ENCODE measurements at regions not wholly inside any gene's neighbourhood (a gene's known extent, or its start where the extent isn't known, plus 50 kb on each side); places are given as distances from the start of the nearest gene placed in this dataset.

DNA sequence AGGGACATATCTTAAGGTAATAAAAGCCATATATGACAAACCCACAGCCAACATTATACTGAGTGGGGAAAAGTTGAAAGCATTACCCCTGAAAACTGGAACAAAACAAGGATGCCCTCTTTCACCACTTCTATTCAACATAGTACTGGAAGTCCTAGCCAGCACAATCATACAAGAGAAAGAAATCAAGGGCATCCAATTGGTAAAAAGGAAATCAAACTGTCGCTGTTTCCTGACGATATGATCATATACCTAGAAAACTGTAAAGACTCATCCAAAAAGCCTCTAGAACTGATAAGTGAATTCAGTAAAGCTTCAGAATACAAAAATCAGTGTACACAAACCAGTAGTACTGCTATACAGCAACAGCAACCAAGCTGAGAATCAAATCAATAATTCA, 53.8 kb upstream of the PSME4 start:
- no peak for TF ChIP-seq EZH2 (IDR thresholded peaks at IDR 0.05; ENCODE audit: low read depth)
- TF ChIP-seq, protein P1, sequence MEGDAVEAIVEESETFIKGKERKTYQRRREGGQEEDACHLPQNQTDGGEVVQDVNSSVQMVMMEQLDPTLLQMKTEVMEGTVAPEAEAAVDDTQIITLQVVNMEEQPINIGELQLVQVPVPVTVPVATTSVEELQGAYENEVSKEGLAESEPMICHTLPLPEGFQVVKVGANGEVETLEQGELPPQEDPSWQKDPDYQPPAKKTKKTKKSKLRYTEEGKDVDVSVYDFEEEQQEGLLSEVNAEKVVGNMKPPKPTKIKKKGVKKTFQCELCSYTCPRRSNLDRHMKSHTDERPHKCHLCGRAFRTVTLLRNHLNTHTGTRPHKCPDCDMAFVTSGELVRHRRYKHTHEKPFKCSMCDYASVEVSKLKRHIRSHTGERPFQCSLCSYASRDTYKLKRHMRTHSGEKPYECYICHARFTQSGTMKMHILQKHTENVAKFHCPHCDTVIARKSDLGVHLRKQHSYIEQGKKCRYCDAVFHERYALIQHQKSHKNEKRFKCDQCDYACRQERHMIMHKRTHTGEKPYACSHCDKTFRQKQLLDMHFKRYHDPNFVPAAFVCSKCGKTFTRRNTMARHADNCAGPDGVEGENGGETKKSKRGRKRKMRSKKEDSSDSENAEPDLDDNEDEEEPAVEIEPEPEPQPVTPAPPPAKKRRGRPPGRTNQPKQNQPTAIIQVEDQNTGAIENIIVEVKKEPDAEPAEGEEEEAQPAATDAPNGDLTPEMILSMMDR (conservative IDR thresholded peaks at IDR 0.05): no peak
- ChIA-PET POLR2A (ENCODE audit: unreplicated experiment) (no interaction called here), CTCF (no interaction called here)
- H4K20me1 ChIP-seq (ENCODE audit: insufficient read depth): no peaks in the 10 kb centered on the region
- no peaks in the 10 kb centered on the region for H3K4me1 ChIP-seq (replicated peaks; ENCODE audit: insufficient read depth)
- H3K36me3 ChIP-seq (ENCODE audit: low read depth): no peaks in the 10 kb centered on the region
- no peaks in the 10 kb centered on the region for H3K79me2 ChIP-seq (ENCODE audit: low read depth)
- no peaks in the 10 kb centered on the region for H3K27me3 ChIP-seq (ENCODE audit: insufficient read depth, low read depth)
- no TSS peak for BruUV-seq (replicated peaks)
- no peak overlapping the region for H3K27ac ChIP-seq
- H3K9me3 ChIP-seq (ENCODE audit: insufficient read depth, low read depth): peaks cover 11% of the 10 kb centered on the region
- H3F3A ChIP-seq (ENCODE audit: insufficient read depth, low read depth): no peaks in the 10 kb centered on the region
- DNase-seq: no peak
- no peak overlapping the region for H2AFZ ChIP-seq
- intact Hi-C loops (cut with micrococcal nuclease; ENCODE audit: unreplicated experiment): no loop called here
- H3K4me3 ChIP-seq: no peak overlapping the region
- H3K9me2 ChIP-seq (ENCODE audit: insufficient read depth): no peaks in the 10 kb centered on the region
- no peak overlapping the region for H3K4me2 ChIP-seq

DNA sequence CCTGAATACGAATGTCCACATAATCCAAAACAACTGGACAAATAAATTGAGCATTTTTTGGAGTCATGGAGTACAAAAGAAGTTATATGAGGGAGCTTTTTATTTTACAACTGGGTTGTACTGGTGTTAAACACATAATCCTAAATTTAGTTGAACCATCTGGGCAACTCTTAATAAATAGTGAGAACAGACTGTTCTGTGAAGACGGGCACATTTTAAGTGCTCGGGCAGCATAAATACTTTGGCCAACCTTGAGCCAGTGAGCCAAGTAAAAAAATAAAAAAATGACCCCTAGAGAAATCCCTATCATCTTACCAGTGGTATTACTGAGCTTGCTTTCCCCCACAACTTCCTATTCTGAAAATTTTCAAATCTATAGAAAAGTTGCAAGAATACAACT, 50.9 kb upstream of the PSME4 start:
- TF ChIP-seq EZH2 (IDR thresholded peaks at IDR 0.05; ENCODE audit: low read depth): no peak
- Histone ChIP-seq H3K79me2 (ENCODE audit: low read depth) (no peaks in the 10 kb centered on the region), H3K9me2 (ENCODE audit: insufficient read depth) (no peaks in the 10 kb centered on the region), H3K36me3 (ENCODE audit: low read depth) (no peaks in the 10 kb centered on the region), H3K4me3 (no peak overlapping the region), H4K20me1 (ENCODE audit: insufficient read depth) (no peaks in the 10 kb centered on the region), H3K4me1 (replicated peaks; ENCODE audit: insufficient read depth) (no peaks in the 10 kb centered on the region), H3K27me3 (ENCODE audit: insufficient read depth, low read depth) (no peaks in the 10 kb centered on the region), H3F3A (ENCODE audit: insufficient read depth, low read depth) (no peaks in the 10 kb centered on the region), H3K9me3 (ENCODE audit: insufficient read depth, low read depth) (peaks cover 11% of the 10 kb centered on the region), H2AFZ (no peak overlapping the region), H3K4me2 (no peak overlapping the region), H3K27ac (no peak overlapping the region)
- POLR2A ChIA-PET (ENCODE audit: unreplicated experiment): no interaction called here
- intact Hi-C loops (cut with micrococcal nuclease; ENCODE audit: unreplicated experiment): no loop called here
- no peak for DNase-seq
- CTCF ChIA-PET: no interaction called here
- no TSS peak for BruUV-seq (replicated peaks)

DNA sequence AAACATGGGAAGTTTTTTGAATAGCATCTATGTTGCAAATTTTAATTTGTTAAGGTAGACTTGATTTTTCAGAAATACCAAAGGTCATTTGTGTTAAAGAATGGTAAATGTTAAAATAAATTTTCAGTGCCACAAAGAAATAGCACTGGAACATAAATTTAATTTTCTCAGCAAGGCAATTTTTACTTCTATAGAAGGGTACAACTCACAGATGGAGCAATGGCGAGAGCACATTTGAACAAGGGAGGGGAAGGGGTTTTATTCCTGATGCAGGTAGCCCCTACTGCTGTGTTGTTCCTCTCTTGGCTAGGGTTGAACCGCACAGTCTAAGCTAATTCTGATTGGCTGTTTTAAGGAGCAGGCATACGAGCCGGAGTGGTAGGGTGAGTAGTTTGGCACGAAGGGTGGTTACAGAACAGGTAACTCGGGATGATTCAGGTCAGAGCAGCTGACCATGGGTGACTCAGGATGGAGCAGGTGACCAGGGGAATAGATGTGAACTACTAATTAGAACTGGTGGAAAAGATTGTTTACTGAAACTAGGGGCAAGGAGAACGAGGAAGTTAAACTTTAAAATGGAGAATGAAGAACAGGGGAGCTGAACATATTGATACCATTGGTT, 50.1 kb upstream of the PSME4 start:
- no peak for DNase-seq
- H3K9me2 ChIP-seq (ENCODE audit: insufficient read depth): no peaks in the 10 kb centered on the region
- BruUV-seq (replicated peaks): no TSS peak
- intact Hi-C loops (cut with micrococcal nuclease; ENCODE audit: unreplicated experiment): no loop called here
- ChIA-PET CTCF (no interaction called here), POLR2A (ENCODE audit: unreplicated experiment) (no interaction called here)
- no peak overlapping the region for H2AFZ ChIP-seq
- H3K4me2 ChIP-seq: no peak overlapping the region
- no peak overlapping the region for H3K4me3 ChIP-seq
- H3K79me2 ChIP-seq (ENCODE audit: low read depth): no peaks in the 10 kb centered on the region
- H3K9me3 ChIP-seq (ENCODE audit: insufficient read depth, low read depth): peaks cover 11% of the 10 kb centered on the region
- H3K4me1 ChIP-seq (replicated peaks; ENCODE audit: insufficient read depth): no peaks in the 10 kb centered on the region
- TF ChIP-seq, protein P1 (conservative IDR thresholded peaks at IDR 0.05): no peak
- no peak for TF ChIP-seq EZH2 (IDR thresholded peaks at IDR 0.05; ENCODE audit: low read depth)
- no peaks in the 10 kb centered on the region for H3K27me3 ChIP-seq (ENCODE audit: insufficient read depth, low read depth)
- no peaks in the 10 kb centered on the region for H3F3A ChIP-seq (ENCODE audit: insufficient read depth, low read depth)
- no peaks in the 10 kb centered on the region for H4K20me1 ChIP-seq (ENCODE audit: insufficient read depth)
- no peak overlapping the region for H3K27ac ChIP-seq
- no peaks in the 10 kb centered on the region for H3K36me3 ChIP-seq (ENCODE audit: low read depth)

Measured in PC-9 (cell line).